VCaP (cell line): ENCODE measurements at regions not wholly inside any gene's neighbourhood (a gene's known extent, or its start where the extent isn't known, plus 50 kb on each side); places are given as distances from the start of the nearest gene placed in this dataset.
"Not testable (repeated sequence)": the region's sequence is repeated elsewhere in the genome, so short reads cannot be mapped to it uniquely, and the experiment has no call there.

Experiments
- H3K27ac ChIP-seq: fragments of 450-650 bp; 2 replicates; pipeline ENCODE4 v1.5.1; 2017
- TF ChIP-seq, protein P1 (sequence below): fragments of 450-650 bp; conservative IDR thresholded peaks from 2 replicates; pipeline ENCODE4 v1.5.1; 2017; ENCODE audit warnings: mild to moderate bottlenecking, moderate library complexity

DNA sequence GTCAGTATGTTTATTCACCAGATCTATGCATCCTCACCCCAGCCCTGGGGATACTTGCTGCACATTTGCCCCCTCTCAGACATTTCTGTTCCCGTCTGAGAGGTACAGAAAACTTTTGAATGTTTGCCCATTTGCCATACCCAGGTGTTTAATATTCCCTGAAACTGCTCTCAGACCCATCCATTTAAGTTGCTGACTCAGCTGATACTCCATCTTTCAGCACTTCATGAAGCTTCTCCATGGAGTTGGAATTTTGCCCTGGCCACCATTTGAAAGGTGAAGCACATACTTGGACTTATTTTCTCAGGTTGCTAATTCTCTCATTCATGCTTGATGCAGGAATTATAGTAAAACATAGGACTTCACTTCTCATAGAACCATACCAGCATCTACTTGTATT is 203.9 kb upstream of the OR13F1 start:
- TF ChIP-seq, protein P1, sequence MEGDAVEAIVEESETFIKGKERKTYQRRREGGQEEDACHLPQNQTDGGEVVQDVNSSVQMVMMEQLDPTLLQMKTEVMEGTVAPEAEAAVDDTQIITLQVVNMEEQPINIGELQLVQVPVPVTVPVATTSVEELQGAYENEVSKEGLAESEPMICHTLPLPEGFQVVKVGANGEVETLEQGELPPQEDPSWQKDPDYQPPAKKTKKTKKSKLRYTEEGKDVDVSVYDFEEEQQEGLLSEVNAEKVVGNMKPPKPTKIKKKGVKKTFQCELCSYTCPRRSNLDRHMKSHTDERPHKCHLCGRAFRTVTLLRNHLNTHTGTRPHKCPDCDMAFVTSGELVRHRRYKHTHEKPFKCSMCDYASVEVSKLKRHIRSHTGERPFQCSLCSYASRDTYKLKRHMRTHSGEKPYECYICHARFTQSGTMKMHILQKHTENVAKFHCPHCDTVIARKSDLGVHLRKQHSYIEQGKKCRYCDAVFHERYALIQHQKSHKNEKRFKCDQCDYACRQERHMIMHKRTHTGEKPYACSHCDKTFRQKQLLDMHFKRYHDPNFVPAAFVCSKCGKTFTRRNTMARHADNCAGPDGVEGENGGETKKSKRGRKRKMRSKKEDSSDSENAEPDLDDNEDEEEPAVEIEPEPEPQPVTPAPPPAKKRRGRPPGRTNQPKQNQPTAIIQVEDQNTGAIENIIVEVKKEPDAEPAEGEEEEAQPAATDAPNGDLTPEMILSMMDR: no peak
- H3K27ac ChIP-seq: no peak overlapping the region

DNA sequence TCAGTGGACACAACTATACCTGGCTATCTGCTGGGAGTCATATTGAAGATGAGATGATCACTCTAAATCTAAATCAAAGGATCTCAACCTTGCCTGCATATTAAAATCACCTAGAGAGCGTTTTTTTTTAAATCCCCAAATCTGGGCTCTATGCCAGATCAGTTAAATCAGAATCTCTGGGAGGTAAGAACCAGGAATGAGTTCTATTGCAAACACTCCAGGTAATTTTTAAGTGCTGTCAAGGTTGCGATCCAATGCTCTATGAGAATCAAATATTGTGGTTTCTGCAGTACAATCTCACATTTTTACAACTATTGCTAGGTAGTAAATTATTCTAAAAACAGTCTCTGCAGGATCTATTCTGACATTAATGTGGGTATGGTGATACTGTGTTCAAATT is 202.3 kb upstream of the OR13F1 start:
- no peak overlapping the region for H3K27ac ChIP-seq
- TF ChIP-seq, protein P1: no peak

DNA sequence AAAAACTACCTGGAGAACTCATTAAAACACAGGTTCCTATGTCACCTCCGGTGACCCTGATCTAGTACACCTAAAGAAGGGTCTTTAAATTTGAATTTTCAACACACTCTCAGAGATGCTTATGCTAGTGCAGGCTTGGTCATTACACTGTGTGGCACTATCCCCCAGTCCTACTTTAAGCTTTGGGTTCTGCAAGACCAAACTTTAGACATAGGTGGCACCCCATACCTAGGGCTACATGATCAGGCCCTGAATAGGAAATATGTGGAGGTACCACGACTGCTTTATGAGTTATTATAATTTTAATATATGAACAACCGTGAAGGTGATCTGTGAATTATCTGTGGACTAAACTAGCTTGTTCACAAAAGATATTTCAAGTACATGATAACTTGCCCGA is 201.3 kb upstream of the OR13F1 start:
- H3K27ac ChIP-seq: no peak overlapping the region
- TF ChIP-seq, protein P1: no peak

DNA sequence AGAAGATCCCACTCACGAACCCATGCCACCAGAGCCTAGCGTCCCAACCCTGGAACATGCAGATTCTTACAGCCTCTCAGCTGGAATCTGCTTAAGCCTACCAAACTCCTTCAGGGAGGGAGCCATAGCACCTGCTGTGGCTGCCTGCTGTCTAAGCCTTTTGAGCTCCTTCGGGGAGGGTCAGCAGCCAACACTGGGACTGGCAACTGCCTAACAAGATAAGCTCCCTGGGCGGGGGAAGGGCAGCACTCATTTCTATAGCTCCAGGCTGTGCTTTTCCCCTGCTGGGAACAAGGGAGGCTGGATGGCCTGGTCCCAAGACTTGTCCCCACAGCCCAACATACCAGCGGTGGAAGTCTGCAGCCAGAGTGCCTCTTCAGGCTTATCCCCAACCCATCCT is 199.1 kb upstream of the OR13F1 start:
- H3K27ac ChIP-seq: no peak overlapping the region
- TF ChIP-seq, protein P1: no peak

DNA sequence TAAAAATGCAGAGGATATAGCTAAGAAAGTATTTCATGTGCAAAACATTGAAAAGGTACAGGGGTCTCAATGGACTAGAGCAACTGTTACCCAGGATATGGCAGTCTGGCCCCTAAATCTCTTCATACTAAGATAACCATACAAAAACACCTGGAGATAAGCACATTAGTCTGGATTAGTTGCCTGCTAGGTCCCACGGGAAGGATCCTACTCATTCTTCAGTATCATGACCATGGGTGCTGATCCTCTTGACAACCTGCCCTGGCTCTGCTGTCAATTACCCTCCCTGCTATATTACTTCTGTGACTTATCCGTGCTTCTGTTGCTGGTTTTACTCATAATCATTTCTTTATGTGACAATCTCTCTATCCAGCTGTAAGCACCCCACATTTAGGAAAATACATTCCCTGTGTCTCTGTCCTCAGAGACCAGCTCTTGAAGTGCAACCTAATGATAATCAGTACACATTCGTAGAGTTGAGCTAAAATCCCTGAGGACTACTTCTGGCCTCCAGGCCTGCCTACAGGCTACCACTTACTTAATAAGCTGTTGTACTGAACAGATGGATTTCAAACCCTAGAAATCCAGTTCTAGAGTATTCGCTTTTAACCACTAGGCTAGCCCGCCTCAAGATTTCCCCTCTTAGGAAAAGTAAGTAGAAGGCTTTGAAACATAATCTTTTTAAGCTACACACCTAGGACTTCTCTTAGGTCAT is 190.5 kb upstream of the OR13F1 start:
- TF ChIP-seq, protein P1: no peak
- H3K27ac ChIP-seq: no peak overlapping the region

DNA sequence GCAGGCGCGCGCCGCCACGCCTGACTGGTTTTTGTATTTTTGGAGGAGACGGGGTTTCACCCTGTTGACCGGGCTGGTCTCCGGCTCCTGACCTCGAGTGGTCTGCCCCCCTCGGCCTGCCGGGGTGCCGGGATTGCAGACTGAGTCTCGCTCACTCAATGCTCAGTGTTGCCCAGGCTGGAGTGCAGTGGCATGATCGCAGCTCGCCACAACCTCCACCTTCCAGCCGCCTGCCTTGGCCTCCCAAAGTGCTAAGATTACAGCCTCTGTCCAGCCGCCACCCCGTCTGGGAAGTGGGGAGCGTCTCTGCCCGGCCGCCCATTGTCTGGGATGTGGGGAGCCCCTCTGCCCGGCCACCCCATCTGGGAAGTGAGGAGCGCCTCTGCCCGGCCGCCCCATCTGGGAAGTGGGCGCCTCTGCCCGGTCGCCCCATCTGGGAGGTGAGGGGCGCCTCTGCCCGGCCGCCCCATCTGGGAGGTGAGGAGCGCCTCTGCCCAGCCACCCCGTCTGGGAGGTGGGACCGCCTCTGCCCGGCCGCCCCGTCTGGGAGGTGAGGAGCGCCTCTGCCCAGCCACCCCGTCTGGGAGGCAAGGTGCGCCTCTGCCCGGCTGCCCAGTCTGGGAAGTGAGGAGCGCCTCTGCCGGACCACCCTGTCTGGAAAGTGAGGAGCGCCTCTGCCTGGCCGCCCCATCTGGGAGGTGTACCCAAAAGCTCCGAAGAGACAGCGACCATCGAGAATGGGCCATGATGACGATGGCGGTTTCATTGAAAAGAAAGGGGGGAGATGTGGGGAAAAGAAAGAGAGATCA is 187.7 kb upstream of the OR13F1 start:
- not testable (repeated sequence) for H3K27ac ChIP-seq

DNA sequence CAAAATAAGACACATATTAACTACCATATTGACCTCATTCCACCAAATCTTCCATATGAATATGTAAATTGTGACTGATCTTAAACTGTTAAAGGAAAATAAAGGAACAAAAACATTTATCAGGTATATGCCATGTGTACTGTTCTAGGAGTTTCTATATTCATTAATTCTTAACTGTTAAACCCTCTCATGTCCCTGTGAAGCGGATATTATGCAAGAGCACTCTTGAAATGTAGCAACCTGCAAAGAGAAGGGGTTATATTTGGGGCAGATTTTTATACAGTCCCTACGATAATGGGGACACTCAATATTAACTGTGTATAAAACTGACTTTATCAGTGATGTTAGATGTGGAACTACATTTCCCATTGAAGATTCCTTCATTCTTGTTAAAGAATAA is 184.9 kb upstream of the OR13F1 start:
- TF ChIP-seq, protein P1: no peak
- H3K27ac ChIP-seq: no peak overlapping the region

DNA sequence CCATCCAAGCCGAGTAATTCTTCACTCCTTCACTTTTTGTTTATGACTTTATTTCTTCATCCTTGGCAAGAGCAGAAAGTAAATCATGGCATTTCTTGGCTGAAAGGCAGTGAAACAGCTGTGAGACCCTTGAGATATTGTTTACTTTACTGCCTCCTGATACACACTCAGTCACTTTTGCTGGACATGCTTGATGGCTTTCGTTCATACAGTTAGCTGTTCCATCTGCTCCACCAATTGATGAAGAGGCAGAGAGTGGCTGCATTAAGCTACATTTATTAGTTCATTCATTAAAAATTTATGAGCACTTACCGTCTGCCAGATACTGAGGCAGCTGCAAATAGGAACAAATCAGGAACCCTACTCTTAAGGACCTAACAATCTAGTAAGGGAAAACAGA is 184.4 kb upstream of the OR13F1 start:
- TF ChIP-seq, protein P1: no peak
- no peak overlapping the region for H3K27ac ChIP-seq
